ENCODE measurements at regions not wholly inside any gene's neighbourhood (a gene's known extent, or its start where the extent isn't known, plus 50 kb on each side); places are given as distances from the start of the nearest gene placed in this dataset.

GRCh38 chr10:123462246-123462645 is 203.9 kb upstream of the GPR26 start:
- no CpG with 5 or more reads among the region's 8 CpGs for WGBS (ENCODE audit: extremely low coverage, insufficient read length, low lambda C conversion rate)

More at GRCh38 chr10:123462246-123462645, 203.9 kb upstream of the GPR26 start:
- Histone ChIP-seq H3K27me3 (ENCODE audit: insufficient read depth, low read length) (no peaks in the 10 kb centered on the region), H3K56ac (ENCODE audit: insufficient read length, low read depth, low read length) (no peak overlapping the region), H2BK20ac (ENCODE audit: low read depth, low read length, poor library complexity, severe bottlenecking) (no peak overlapping the region), H4K20me1 (ENCODE audit: control insufficient read depth, insufficient read depth, insufficient read length) (no peaks in the 10 kb centered on the region), H3T11ph (ENCODE audit: low read length) (no peak overlapping the region), H2BK12ac (ENCODE audit: insufficient read length, low read depth, low read length) (no peak overlapping the region), H3K27ac (ENCODE audit: insufficient read length, low read depth, low read length) (no peak overlapping the region), H4K5ac (ENCODE audit: insufficient read length, low read depth, low read length) (no peak overlapping the region), H3K4me2 (ENCODE audit: insufficient read depth, insufficient read length, low read length) (no peak overlapping the region), H3K18ac (ENCODE audit: insufficient read length, low read depth, low read length) (no peak overlapping the region), H3K79me1 (ENCODE audit: insufficient read depth, low read depth, low read length, poor library complexity, severe bottlenecking) (no peaks in the 10 kb centered on the region), H2AFZ (ENCODE audit: low read length) (no peak overlapping the region), H3K23me2 (ENCODE audit: insufficient read length, low read depth, low read length, poor library complexity, severe bottlenecking) (no peaks in the 10 kb centered on the region), H3K23ac (ENCODE audit: insufficient read length, low read depth, low read length) (no peak overlapping the region), H2BK15ac (ENCODE audit: low read depth, low read length) (no peak overlapping the region), H4K8ac (replicated peaks; ENCODE audit: insufficient read length, low read depth, low read length) (no peak overlapping the region), H2AK5ac (ENCODE audit: insufficient read length, low read length) (no peak overlapping the region), H3K14ac (ENCODE audit: insufficient read depth, low read length) (no peak overlapping the region), H2BK5ac (ENCODE audit: insufficient read length, low read length) (no peak overlapping the region), H4K91ac (ENCODE audit: insufficient read length, low read depth, low read length) (no peak overlapping the region), H3K4me1 (ENCODE audit: insufficient read depth, low read length) (peaks cover 8% of the 10 kb centered on the region; the same call in 1 of the 2 replicates), H3K9me3 (ENCODE audit: control insufficient read depth, low read depth, low read length) (no peaks in the 10 kb centered on the region), H3K79me2 (ENCODE audit: insufficient read depth, low read length) (no peaks in the 10 kb centered on the region), H3K9ac (ENCODE audit: extremely low read depth, insufficient read length, low read length) (no peak overlapping the region), H3K4ac (ENCODE audit: low read depth, low read length) (no peak overlapping the region), H2BK120ac (ENCODE audit: low read depth, low read length, poor library complexity, severe bottlenecking) (no peak overlapping the region)
- no peak for DNase-seq
- TF ChIP-seq CTCF (conservative IDR thresholded peaks at IDR 0.05) = no peak
- Mint-ChIP-seq H3K27me3 (ENCODE audit: low read depth) (no peaks in the 10 kb centered on the region; the same call in none of the 2 replicates), H3K36me3 (ENCODE audit: insufficient read depth in 1 of 3, low read depth in 3 of 3) (no peaks in the 10 kb centered on the region), H3K27ac (peak overlapping the region in 1 of 3 experiments; percentile 20; a peak in 1 of 7 replicates), H3K4me1 (peaks cover 59 to 61% of the 10 kb centered on the region in 2 experiments), H3K9me3 (no peaks in the 10 kb centered on the region), H3K4me3 (no peak overlapping the region)

Data from H9 (cell line).